ENCODE measurements at regions not wholly inside any gene's neighbourhood (a gene's known extent, or its start where the extent isn't known, plus 50 kb on each side); places are given as distances from the start of the nearest gene placed in this dataset.

DNA sequence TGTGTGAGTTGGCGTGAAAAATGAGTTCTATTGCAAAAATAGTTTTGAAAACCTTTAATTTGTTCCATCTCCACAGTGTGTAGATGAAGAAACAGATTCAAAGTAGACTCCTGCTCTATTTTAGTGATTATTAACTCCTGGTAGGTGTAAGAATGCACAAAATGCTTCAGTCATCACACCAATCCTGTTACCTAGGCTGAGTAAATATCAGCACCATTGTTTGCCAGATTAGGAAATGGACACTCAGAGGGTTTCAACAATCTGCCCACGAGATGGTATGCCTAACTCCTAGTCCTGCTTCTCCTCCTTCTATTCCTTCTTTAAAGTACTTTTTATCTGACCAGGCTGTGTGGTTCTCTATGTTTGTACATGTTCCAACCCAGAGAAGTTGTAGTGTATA is 108.9 kb upstream of the AHI1 start:
- TF ChIP-seq ZNF792 (tag by site-specific recombination; IDR thresholded peaks at IDR 0.05): no peak
- TF ChIP-seq ZNF48 (tag by site-specific recombination; IDR thresholded peaks at IDR 0.05): no peak
- TF ChIP-seq, protein P1, sequence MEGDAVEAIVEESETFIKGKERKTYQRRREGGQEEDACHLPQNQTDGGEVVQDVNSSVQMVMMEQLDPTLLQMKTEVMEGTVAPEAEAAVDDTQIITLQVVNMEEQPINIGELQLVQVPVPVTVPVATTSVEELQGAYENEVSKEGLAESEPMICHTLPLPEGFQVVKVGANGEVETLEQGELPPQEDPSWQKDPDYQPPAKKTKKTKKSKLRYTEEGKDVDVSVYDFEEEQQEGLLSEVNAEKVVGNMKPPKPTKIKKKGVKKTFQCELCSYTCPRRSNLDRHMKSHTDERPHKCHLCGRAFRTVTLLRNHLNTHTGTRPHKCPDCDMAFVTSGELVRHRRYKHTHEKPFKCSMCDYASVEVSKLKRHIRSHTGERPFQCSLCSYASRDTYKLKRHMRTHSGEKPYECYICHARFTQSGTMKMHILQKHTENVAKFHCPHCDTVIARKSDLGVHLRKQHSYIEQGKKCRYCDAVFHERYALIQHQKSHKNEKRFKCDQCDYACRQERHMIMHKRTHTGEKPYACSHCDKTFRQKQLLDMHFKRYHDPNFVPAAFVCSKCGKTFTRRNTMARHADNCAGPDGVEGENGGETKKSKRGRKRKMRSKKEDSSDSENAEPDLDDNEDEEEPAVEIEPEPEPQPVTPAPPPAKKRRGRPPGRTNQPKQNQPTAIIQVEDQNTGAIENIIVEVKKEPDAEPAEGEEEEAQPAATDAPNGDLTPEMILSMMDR (tag by site-specific recombination; IDR thresholded peaks at IDR 0.05): no peak
- TF ChIP-seq, protein P2, sequence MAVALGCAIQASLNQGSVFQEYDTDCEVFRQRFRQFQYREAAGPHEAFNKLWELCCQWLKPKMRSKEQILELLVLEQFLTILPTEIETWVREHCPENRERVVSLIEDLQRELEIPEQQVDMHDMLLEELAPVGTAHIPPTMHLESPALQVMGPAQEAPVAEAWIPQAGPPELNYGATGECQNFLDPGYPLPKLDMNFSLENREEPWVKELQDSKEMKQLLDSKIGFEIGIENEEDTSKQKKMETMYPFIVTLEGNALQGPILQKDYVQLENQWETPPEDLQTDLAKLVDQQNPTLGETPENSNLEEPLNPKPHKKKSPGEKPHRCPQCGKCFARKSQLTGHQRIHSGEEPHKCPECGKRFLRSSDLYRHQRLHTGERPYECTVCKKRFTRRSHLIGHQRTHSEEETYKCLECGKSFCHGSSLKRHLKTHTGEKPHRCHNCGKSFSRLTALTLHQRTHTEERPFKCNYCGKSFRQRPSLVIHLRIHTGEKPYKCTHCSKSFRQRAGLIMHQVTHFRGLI (tag by site-specific recombination; IDR thresholded peaks at IDR 0.05): no peak
- no peak for TF ChIP-seq ZNF155 (tag by site-specific recombination; IDR thresholded peaks at IDR 0.05)
- TF ChIP-seq KLF8 (tag by site-specific recombination; IDR thresholded peaks at IDR 0.05): no peak
- TF ChIP-seq SALL2 (tag by site-specific recombination; IDR thresholded peaks at IDR 0.05; ENCODE audit: borderline replicate concordance): no peak
- TF ChIP-seq FEZF1 (tag by site-specific recombination; IDR thresholded peaks at IDR 0.05): no peak

Measured in HEK293 (cell line).